D341Med (cell line): ENCODE measurements at regions not wholly inside any gene's neighbourhood (a gene's known extent, or its start where the extent isn't known, plus 50 kb on each side); places are given as distances from the start of the nearest gene placed in this dataset.

Experiments
- DNase-seq: peaks from one replicate; pipeline ENCODE4 v3.0.0; 2012; ENCODE audit warnings: low spot score

- no peak for DNase-seq
Measured at GRCh38 chr2:9738535-9739496, 104.5 kb upstream of the TAF1B start.

GRCh38 chr2:9739531-9739964 lies 103.7 kb upstream of the TAF1B start:
- no peak for DNase-seq

GRCh38 chr2:9740382-9741073 lies 102.7 kb upstream of the TAF1B start:
- no peak for DNase-seq

GRCh38 chr2:9741110-9741509 lies 102.2 kb upstream of the TAF1B start:
- DNase-seq = no peak

GRCh38 chr2:9742601-9743000 lies 100.7 kb upstream of the TAF1B start:
- DNase-seq = no peak

- no peak for DNase-seq
Measured at GRCh38 chr2:9744256-9745004, 98.8 kb upstream of the TAF1B start.

GRCh38 chr2:9745153-9745899 lies 97.9 kb upstream of the TAF1B start:
- DNase-seq = no peak

- no peak for DNase-seq
Measured at GRCh38 chr2:9747396-9747795, 95.9 kb upstream of the TAF1B start.

- DNase-seq = no peak
Measured at GRCh38 chr2:9748577-9748976, 94.7 kb upstream of the TAF1B start.

GRCh38 chr2:9749546-9750223 lies 93.6 kb upstream of the TAF1B start:
- no peak for DNase-seq

- no peak for DNase-seq
Measured at GRCh38 chr2:9750224-9751215, 92.8 kb upstream of the TAF1B start.

GRCh38 chr2:9751831-9752230 lies 91.4 kb upstream of the TAF1B start:
- no peak for DNase-seq

- DNase-seq = no peak
Measured at GRCh38 chr2:9752441-9753275, 90.6 kb upstream of the TAF1B start.

GRCh38 chr2:9753276-9753600 lies 90.0 kb upstream of the TAF1B start:
- no peak for DNase-seq

- DNase-seq = no peak
Measured at GRCh38 chr2:9753665-9754531, 89.4 kb upstream of the TAF1B start.

- DNase-seq = no peak
Measured at GRCh38 chr2:9754532-9754887, 88.8 kb upstream of the TAF1B start.

- no peak for DNase-seq
Measured at GRCh38 chr2:9755008-9755407, 88.3 kb upstream of the TAF1B start.

- DNase-seq = no peak
Measured at GRCh38 chr2:9755638-9756037, 87.6 kb upstream of the TAF1B start.
